Glutamatergic neuron (in vitro differentiated cells): ENCODE measurements at regions not wholly inside any gene's neighbourhood (a gene's known extent, or its start where the extent isn't known, plus 50 kb on each side); places are given as distances from the start of the nearest gene placed in this dataset.

ENCODE experiments used
- DNase-seq: peaks from one replicate; pipeline ENCODE4 v3.0.0; 2022
- H3K27ac Mint-ChIP-seq: one replicate; pipeline ENCODE4 v1.8.0; 2020; ENCODE audit warnings: mild to moderate bottlenecking, mixed read lengths, inconsistent platforms; ENCODE audit not compliant: unreplicated experiment
- H3K27me3 Mint-ChIP-seq: one replicate; pipeline ENCODE4 v1.8.0; 2020; ENCODE audit warnings: mild to moderate bottlenecking, moderate library complexity, mixed read lengths, inconsistent platforms; ENCODE audit not compliant: unreplicated experiment
- H3K36me3 Mint-ChIP-seq: one replicate; pipeline ENCODE4 v1.8.0; 2020; ENCODE audit warnings: mild to moderate bottlenecking, mixed read lengths, inconsistent platforms; ENCODE audit not compliant: unreplicated experiment
- H3K4me1 Mint-ChIP-seq: one replicate; pipeline ENCODE4 v1.8.0; 2020; ENCODE audit warnings: mild to moderate bottlenecking, low read depth, mixed read lengths, inconsistent platforms; ENCODE audit not compliant: unreplicated experiment
- H3K4me3 Mint-ChIP-seq: one replicate; pipeline ENCODE4 v1.8.0; 2020; ENCODE audit warnings: mild to moderate bottlenecking, mixed read lengths, inconsistent platforms; ENCODE audit not compliant: unreplicated experiment
- H3K9me3 Mint-ChIP-seq: one replicate; pipeline ENCODE4 v1.8.0; 2020; ENCODE audit warnings: mild to moderate bottlenecking, moderate library complexity, mixed read lengths, inconsistent platforms; ENCODE audit not compliant: unreplicated experiment
- CTCF ChIP-seq: fragments of 200-600 bp; sonication (generic); IDR thresholded peaks from one replicate; pipeline ENCODE4 v1.5.0; 2021; ENCODE audit not compliant: partially characterized antibody, unreplicated experiment

GRCh38 chr13:99143904-99144303, 56.8 kb upstream of the UBAC2 start:
- H3K27ac Mint-ChIP-seq: no peak overlapping the region
- peaks cover 6% of the 10 kb centered on the region for H3K9me3 Mint-ChIP-seq
- H3K36me3 Mint-ChIP-seq: peaks cover 7% of the 10 kb centered on the region
- H3K4me3 Mint-ChIP-seq: no peak overlapping the region
- no peaks in the 10 kb centered on the region for H3K27me3 Mint-ChIP-seq
- no peak for TF ChIP-seq CTCF
- DNase-seq: no peak
- H3K4me1 Mint-ChIP-seq: no peaks in the 10 kb centered on the region

- Mint-ChIP-seq H3K9me3 (peaks cover 6% of the 10 kb centered on the region), H3K4me1 (no peaks in the 10 kb centered on the region), H3K36me3 (peaks cover 7% of the 10 kb centered on the region), H3K4me3 (no peak overlapping the region), H3K27ac (no peak overlapping the region), H3K27me3 (no peaks in the 10 kb centered on the region)
- no peak for TF ChIP-seq CTCF
- DNase-seq: no peak
These were observed 56.3 kb upstream of the UBAC2 start for GRCh38 chr13:99144306-99144705.

GRCh38 chr13:99145461-99145860, 55.2 kb upstream of the UBAC2 start:
- no peak for DNase-seq
- Mint-ChIP-seq H3K9me3 (peaks cover 4% of the 10 kb centered on the region), H3K4me1 (peaks cover 4% of the 10 kb centered on the region), H3K4me3 (no peak overlapping the region), H3K27ac (no peak overlapping the region), H3K27me3 (no peaks in the 10 kb centered on the region), H3K36me3 (peaks cover 7% of the 10 kb centered on the region)
- TF ChIP-seq CTCF: no peak

GRCh38 chr13:99150575-99151361, 49.9 kb upstream of the UBAC2 start:
- Mint-ChIP-seq H3K27ac (no peak overlapping the region), H3K27me3 (no peaks in the 10 kb centered on the region), H3K4me1 (peaks cover 7% of the 10 kb centered on the region), H3K9me3 (no peaks in the 10 kb centered on the region), H3K36me3 (no peaks in the 10 kb centered on the region), H3K4me3 (no peak overlapping the region)
- DNase-seq: no peak
- TF ChIP-seq CTCF: no peak
